GM12878 (cell line): ENCODE measurements at regions not wholly inside any gene's neighbourhood (a gene's known extent, or its start where the extent isn't known, plus 50 kb on each side); places are given as distances from the start of the nearest gene placed in this dataset.

Experiments
- ATAC-seq: fragments of 200-7000 bp; cut with Tn5 transposase; 3 replicates; pipeline ENCODE4 v1.9.1; 2020; ENCODE audit warnings: mild to moderate bottlenecking, moderate library complexity
- BruUV-seq: library from RNA; stranded (reverse); fragments of 400-500 nt; replicated peaks from 2 replicates; lab custom pipeline; 2021; lab: Mats Ljungman, UMichigan
- CTCF ChIA-PET: fragments of 300-600 bp; sonication (Branson Sonifier 250); formaldehyde crosslinking; extraction: SDS; loops from one replicate; lab custom pipeline; 2021; ENCODE audit warnings: inconsistent platforms; lab: Yijun Ruan, JAX
- POLR2A ChIA-PET: fragments of 350-600 bp; formaldehyde crosslinking; extraction: SDS; loops from one replicate; lab custom pipeline; 2021; ENCODE audit warnings: inconsistent platforms; lab: Charles Lee
- RAD21 ChIA-PET: fragments of 300-600 bp; sonication (Branson Sonifier 250); formaldehyde crosslinking; loops from one replicate; lab custom pipeline; 2023; ENCODE audit warnings: antibody characterized with exemption; ENCODE audit not compliant: unreplicated experiment; lab: Charles Lee
- SMC1A ChIA-PET: fragments of 300-600 bp; sonication (Branson Sonifier 250); formaldehyde crosslinking; loops from one replicate; lab custom pipeline; 2023; ENCODE audit not compliant: unreplicated experiment, uncharacterized antibody; lab: Charles Lee
- DNase-seq: peaks from one replicate; pipeline ENCODE4 v3.0.0-alpha.2; 2011; ENCODE audit warnings: low read depth, low spot score
- FAIRE-seq: peaks from 3 replicates; lab custom pipeline; 2011; peaks lifted over from hg19 to GRCh38; lab: Jason Lieb, UNC
- H2AFZ ChIP-seq: 2 replicates; pipeline ENCODE4 v1.6.0; 2011; ENCODE audit warnings: low read depth, low read length, control low read depth; ENCODE audit not compliant: control insufficient read depth
- H3K27ac ChIP-seq: 2 replicates; pipeline ENCODE4 v1.5.1; 2011; ENCODE audit warnings: control low read depth; ENCODE audit not compliant: control insufficient read depth, insufficient read depth
- H3K27me3 ChIP-seq, 2 experiments: replicated peaks in 1 of 2; 2 replicates each; pipeline versions ENCODE4 v1.6.0 to v1.6.1; 2011; ENCODE audit warnings: low read length in 1 of 2; ENCODE audit not compliant: control insufficient read depth in 2 of 2, insufficient read depth in 2 of 2
- H3K36me3 ChIP-seq, 2 experiments: 2 replicates each; pipeline ENCODE4 v1.5.1; 2011; ENCODE audit warnings: low read length in 1 of 2; ENCODE audit not compliant: control insufficient read depth in 2 of 2, insufficient read depth in 2 of 2
- H3K4me1 ChIP-seq: 2 replicates; pipeline ENCODE4 v1.6.1; 2011; ENCODE audit warnings: mild to moderate bottlenecking, low read length, moderate library complexity, mixed read lengths; ENCODE audit not compliant: control insufficient read depth, insufficient read depth
- H3K4me2 ChIP-seq: 2 replicates; pipeline ENCODE4 v1.6.0; 2011; ENCODE audit warnings: control low read depth; ENCODE audit not compliant: control insufficient read depth, insufficient read depth
- H3K4me3 ChIP-seq: fragments of 200-600 bp; sonication (generic); 2 replicates; pipeline ENCODE4 v1.5.1; 2016
- H3K79me2 ChIP-seq: 2 replicates; pipeline ENCODE4 v1.6.0; 2011; ENCODE audit warnings: low read length; ENCODE audit not compliant: control insufficient read depth, insufficient read depth
- H3K9ac ChIP-seq: 2 replicates; pipeline ENCODE4 v1.8.0; 2011; ENCODE audit warnings: low read length, control low read depth, mixed read lengths; ENCODE audit not compliant: control insufficient read depth, insufficient read depth
- H3K9me3 ChIP-seq: replicated peaks from 3 replicates; pipeline ENCODE4 v1.5.1; 2011; ENCODE audit warnings: mild to moderate bottlenecking, low read length; ENCODE audit not compliant: control insufficient read depth, insufficient read depth
- H4K20me1 ChIP-seq: 2 replicates; pipeline ENCODE4 v1.6.0; 2011; ENCODE audit not compliant: control insufficient read depth, insufficient read depth
- CTCF ChIP-seq, 3 experiments: IDR thresholded peaks in 2 of 3; conservative IDR thresholded peaks in 1 of 3; 2 replicates each; pipeline ENCODE4 v1.5.1; 2011; ENCODE audit warnings: low read depth in 3 of 3, low read length in 3 of 3, mild to moderate bottlenecking in 3 of 3, control low read depth in 2 of 3, moderate library complexity in 2 of 3, inconsistent platforms in 1 of 3, mixed read lengths in 1 of 3; ENCODE audit not compliant: control insufficient read depth in 2 of 3, insufficient read depth in 1 of 3; ENCODE audit errors: extremely low read depth in 1 of 3
- EGR1 ChIP-seq, 2 experiments: IDR thresholded peaks; 1 replicate in 1 of 2; 2 replicates in 1 of 2; pipeline ENCODE4 v1.6.1; 2011 to 2012; ENCODE audit warnings: low read depth in 2 of 2, low read length in 2 of 2, borderline replicate concordance in 1 of 2, mild to moderate bottlenecking in 1 of 2, moderate library complexity in 1 of 2
- HDAC6 ChIP-seq: fragments of 200-600 bp; sonication (generic); IDR thresholded peaks from one replicate; pipeline ENCODE4 v1.8.0; 2017; ENCODE audit warnings: antibody characterized with exemption; ENCODE audit not compliant: unreplicated experiment
- HSF1 ChIP-seq: fragments of 150-350 bp; IDR thresholded peaks from 2 replicates; pipeline ENCODE4 v1.6.1; 2014; ENCODE audit warnings: mild to moderate bottlenecking, low read depth, low read length
- IRF3 ChIP-seq: fragments of 450-650 bp; IDR thresholded peaks from 2 replicates; pipeline ENCODE4 v1.6.1; 2014; ENCODE audit warnings: mild to moderate bottlenecking
- MTA3 ChIP-seq: IDR thresholded peaks from 2 replicates; pipeline ENCODE4 v1.6.1; 2012; ENCODE audit warnings: low read length, inconsistent platforms, borderline replicate concordance
- NBN ChIP-seq: fragments of 450-650 bp; IDR thresholded peaks from 2 replicates; pipeline ENCODE4 v1.6.1; 2016
- NR2F1 ChIP-seq: fragments of 450-650 bp; conservative IDR thresholded peaks from 2 replicates; pipeline ENCODE4 v1.6.1; 2017; ENCODE audit warnings: mild to moderate bottlenecking
- SKIL ChIP-seq: fragments of 450-650 bp; IDR thresholded peaks from 2 replicates; pipeline ENCODE4 v1.6.1; 2017; ENCODE audit warnings: mild to moderate bottlenecking, low read depth, inconsistent platforms; ENCODE audit not compliant: poor library complexity, severe bottlenecking
- SMARCA5 ChIP-seq: fragments of 450-650 bp; IDR thresholded peaks from 2 replicates; pipeline ENCODE4 v1.6.1; 2017; ENCODE audit warnings: mild to moderate bottlenecking
- SPI1 ChIP-seq: IDR thresholded peaks from 2 replicates; pipeline ENCODE4 v1.6.1; 2011; ENCODE audit warnings: low read depth, mild to moderate bottlenecking, low read length, moderate library complexity, borderline replicate concordance; ENCODE audit not compliant: insufficient read depth
- ZBTB4 ChIP-seq: fragments of 450-650 bp; formaldehyde crosslinking; IDR thresholded peaks from 2 replicates; pipeline ENCODE4 v1.4.0; 2022; ENCODE audit warnings: mild to moderate bottlenecking, moderate library complexity
- ZNF24 ChIP-seq: fragments of 450-650 bp; IDR thresholded peaks from 2 replicates; pipeline ENCODE4 v1.6.1; 2017; ENCODE audit warnings: antibody characterized with exemption, mild to moderate bottlenecking
- WGBS: methylation state at CpG from one replicate; pipeline ENCODE4 v1.1.6; 2016; ENCODE audit warnings: low lambda C conversion rate; ENCODE audit not compliant: insufficient replicate concordance, insufficient coverage; ENCODE audit errors: missing lambda C conversion rate; 5-methylcytosine and 5-hydroxymethylcytosine counted together
- in situ Hi-C: fragments of 300-500 bp; cut with MboI; formaldehyde crosslinking; loops from 9 replicates; pipeline ENCODE4 v1.14.3; 2018; ENCODE audit warnings: mixed read lengths
- intact Hi-C: fragments of 100-400 bp; cut with micrococcal nuclease; formaldehyde crosslinking; loops from one replicate; pipeline ENCODE4 v1.14.2; 2022; ENCODE audit not compliant: unreplicated experiment

- CTCF ChIA-PET: no interaction called here
- H3K9ac ChIP-seq: no peak overlapping the region
- no peak overlapping the region for H2AFZ ChIP-seq
- no peaks in the 10 kb centered on the region for H3K79me2 ChIP-seq
- 8% methylated on average over 3 of the region's 3 CpGs for WGBS
- H3K9me3 ChIP-seq: no peaks in the 10 kb centered on the region
- H3K27ac ChIP-seq: no peak overlapping the region
- H3K36me3 ChIP-seq: no peaks in the 10 kb centered on the region
- H4K20me1 ChIP-seq: no peaks in the 10 kb centered on the region
- RAD21 ChIA-PET: no interaction called here
- no peak for DNase-seq
- FAIRE-seq: no peak
- TF ChIP-seq SMARCA5 (no peak), HSF1 (no peak), SPI1 (no peak), CTCF (IDR thresholded peaks at IDR 0.05 in 2 of 3, conservative IDR thresholded peaks at IDR 0.05 in 1 of 3; ENCODE audit: control insufficient read depth in 2 of 3, extremely low read depth in 1 of 3, insufficient read depth in 1 of 3, low read depth in 3 of 3, low read length in 3 of 3) (no peak), EGR1 (IDR thresholded peaks at IDR 0.05; ENCODE audit: borderline replicate concordance in 1 of 2, low read depth in 2 of 2, low read length in 2 of 2) (no peak), NBN (no peak), SKIL (no peak), NR2F1 (no peak), HDAC6 (no peak), IRF3 (no peak), ZBTB4 (CRISPR knock-in tag) (no peak), ZNF24 (no peak), MTA3 (no peak)
- TF ChIP-seq, all 136 proteins: peak for 0
- ATAC-seq: no peak
- in situ Hi-C loops (no loop called here), intact Hi-C loops (no loop called here)
- BruUV-seq: no TSS peak
- Histone ChIP-seq H3K27me3 (no peaks in the 10 kb centered on the region), H3K4me1 (no peaks in the 10 kb centered on the region), H3K4me3 (no peak overlapping the region), H3K4me2 (no peak overlapping the region)
- SMC1A ChIA-PET: interaction anchor here (1.4 kb wide), 1 partner anchor 19 kb away, joined by 3 read pairs; no protein-coding TSS in a partner anchor
- POLR2A ChIA-PET: no interaction called here
Observed at GRCh38 chr2:221318376-221319130, 253.6 kb downstream of the EPHA4 start.
